Mucosa of rectum (tissue), 2 donors: ENCODE measurements at regions not wholly inside any gene's neighbourhood (a gene's known extent, or its start where the extent isn't known, plus 50 kb on each side); places are given as distances from the start of the nearest gene placed in this dataset.
A peak's percentile ranks its signal among the peaks of the same experiment; 100 is the strongest.

Experiments
- H3K27ac ChIP-seq, 2 donors: one replicate each; pipeline ENCODE4 v1.7.0; 2013; ENCODE audit warnings: inconsistent platforms in 2 of 2, low read depth in 2 of 2, low read length in 2 of 2
- H3K27me3 ChIP-seq, 2 donors: one replicate each; pipeline ENCODE4 v1.7.0; 2013; ENCODE audit warnings: low read length in 2 of 2; ENCODE audit not compliant: control insufficient read depth in 2 of 2, insufficient read depth in 2 of 2
- H3K36me3 ChIP-seq, 2 donors: one replicate each; pipeline ENCODE4 v1.7.0; 2013; ENCODE audit warnings: low read length in 2 of 2; ENCODE audit not compliant: control insufficient read depth in 2 of 2, insufficient read depth in 2 of 2
- H3K4me1 ChIP-seq, 2 donors: one replicate each; pipeline ENCODE4 v1.7.0; 2013; ENCODE audit warnings: low read length in 2 of 2, mild to moderate bottlenecking in 1 of 2; ENCODE audit not compliant: control insufficient read depth in 2 of 2, insufficient read depth in 2 of 2
- H3K4me3 ChIP-seq, 2 donors: one replicate each; pipeline ENCODE4 v1.7.0; 2013; ENCODE audit warnings: low read length in 2 of 2
- H3K9ac ChIP-seq, 2 donors: one replicate each; pipeline ENCODE4 v1.7.0; 2013; ENCODE audit warnings: low read length in 2 of 2, low read depth in 1 of 2, mild to moderate bottlenecking in 1 of 2
- H3K9me3 ChIP-seq, 2 donors: one replicate each; pipeline ENCODE4 v1.7.0; 2013; ENCODE audit warnings: low read length in 2 of 2; ENCODE audit not compliant: control insufficient read depth in 2 of 2
- donor health status: healthy.
- donor health status: Normal muscosa, but diverticular disease.

- Histone ChIP-seq H3K9ac (no peak overlapping the region), H3K9me3 (no peaks in the 10 kb centered on the region), H3K4me3 (no peak overlapping the region), H3K36me3 (no peaks in the 10 kb centered on the region), H3K27me3 (peaks cover 0 to 7% of the 10 kb centered on the region in 2 donors), H3K27ac (no peak overlapping the region), H3K4me1 (peaks cover 11 to 16% of the 10 kb centered on the region in 2 donors)
These were observed 51.0 kb downstream of the CCDC54 start for GRCh38 chr3:107428051-107428858.

GRCh38 chr3:107429320-107430181 lies 52.3 kb downstream of the CCDC54 start:
- Histone ChIP-seq H3K9ac (peak overlapping the region; percentile 18 to 42), H3K9me3 (no peaks in the 10 kb centered on the region), H3K4me1 (peaks cover 11 to 16% of the 10 kb centered on the region in 2 donors), H3K36me3 (no peaks in the 10 kb centered on the region), H3K27ac (peak overlapping the region in 1 of 2 donors; percentile 41), H3K4me3 (peak overlapping the region; percentile 69 to 81), H3K27me3 (peaks cover 0 to 7% of the 10 kb centered on the region in 2 donors)

GRCh38 chr3:107430214-107430995 lies 53.2 kb downstream of the CCDC54 start:
- Histone ChIP-seq H3K4me3 (peak overlapping the region; percentile 69 to 81), H3K9me3 (no peaks in the 10 kb centered on the region), H3K36me3 (no peaks in the 10 kb centered on the region), H3K27me3 (peaks cover 0 to 7% of the 10 kb centered on the region in 2 donors), H3K4me1 (peaks cover 11 to 16% of the 10 kb centered on the region in 2 donors), H3K9ac (peak overlapping the region; percentile 25 to 43), H3K27ac (peak overlapping the region in 1 of 2 donors; percentile 89)

GRCh38 chr3:107430996-107431245 lies 53.7 kb downstream of the CCDC54 start:
- H3K27me3 ChIP-seq = peaks cover 0 to 4% of the 10 kb centered on the region in 2 donors
- H3K27ac ChIP-seq = peak overlapping the region; percentile 89 to 91
- peak overlapping the region; percentile 69 to 81 for H3K4me3 ChIP-seq
- H3K4me1 ChIP-seq = peaks cover 11 to 16% of the 10 kb centered on the region in 2 donors
- H3K9ac ChIP-seq = peak overlapping the region; percentile 43 to 90
- no peaks in the 10 kb centered on the region for H3K9me3 ChIP-seq
- H3K36me3 ChIP-seq = no peaks in the 10 kb centered on the region

- peak overlapping the region; percentile 81 to 92 for H3K4me3 ChIP-seq
- peak overlapping the region; percentile 78 to 90 for H3K9ac ChIP-seq
- peaks cover 0 to 4% of the 10 kb centered on the region in 2 donors for H3K27me3 ChIP-seq
- H3K36me3 ChIP-seq = no peaks in the 10 kb centered on the region
- peak overlapping the region; percentile 89 to 91 for H3K27ac ChIP-seq
- H3K9me3 ChIP-seq = no peaks in the 10 kb centered on the region
- H3K4me1 ChIP-seq = peaks cover 11 to 16% of the 10 kb centered on the region in 2 donors
These were observed 54.2 kb downstream of the CCDC54 start for GRCh38 chr3:107431246-107432012.

GRCh38 chr3:107432013-107432515 lies 54.8 kb downstream of the CCDC54 start:
- Histone ChIP-seq H3K36me3 (no peaks in the 10 kb centered on the region), H3K4me3 (peak overlapping the region; percentile 81 to 92), H3K9me3 (no peaks in the 10 kb centered on the region), H3K4me1 (peaks cover 11 to 16% of the 10 kb centered on the region in 2 donors), H3K9ac (peak overlapping the region; percentile 78 to 90), H3K27ac (peak overlapping the region; percentile 89 to 91), H3K27me3 (peaks cover 0 to 4% of the 10 kb centered on the region in 2 donors)

GRCh38 chr3:107432646-107433045 lies 55.4 kb downstream of the CCDC54 start:
- H3K9me3 ChIP-seq = no peaks in the 10 kb centered on the region
- H3K27me3 ChIP-seq = peaks cover 0 to 4% of the 10 kb centered on the region in 2 donors
- no peak overlapping the region for H3K27ac ChIP-seq
- H3K4me1 ChIP-seq = peaks cover 11 to 16% of the 10 kb centered on the region in 2 donors
- peak overlapping the region; percentile 81 to 92 for H3K4me3 ChIP-seq
- no peak overlapping the region for H3K9ac ChIP-seq
- no peaks in the 10 kb centered on the region for H3K36me3 ChIP-seq

GRCh38 chr3:107436029-107436428 lies 58.8 kb downstream of the CCDC54 start:
- no peaks in the 10 kb centered on the region for H3K9me3 ChIP-seq
- H3K9ac ChIP-seq = no peak overlapping the region
- H3K27me3 ChIP-seq = peaks cover 0 to 4% of the 10 kb centered on the region in 2 donors
- peaks cover 0 to 6% of the 10 kb centered on the region in 2 donors for H3K4me1 ChIP-seq
- no peak overlapping the region for H3K27ac ChIP-seq
- no peak overlapping the region for H3K4me3 ChIP-seq
- no peaks in the 10 kb centered on the region for H3K36me3 ChIP-seq

- H3K9me3 ChIP-seq = no peaks in the 10 kb centered on the region
- no peaks in the 10 kb centered on the region for H3K36me3 ChIP-seq
- H3K9ac ChIP-seq = no peak overlapping the region
- no peak overlapping the region for H3K4me3 ChIP-seq
- no peak overlapping the region for H3K27ac ChIP-seq
- no peaks in the 10 kb centered on the region for H3K27me3 ChIP-seq
- H3K4me1 ChIP-seq = no peaks in the 10 kb centered on the region
These were observed 61.4 kb downstream of the CCDC54 start for GRCh38 chr3:107438671-107439070.
